Ovary (tissue), 7 donors: ENCODE measurements at regions not wholly inside any gene's neighbourhood (a gene's known extent, or its start where the extent isn't known, plus 50 kb on each side); places are given as distances from the start of the nearest gene placed in this dataset.

Experiments used
- DNase-seq, 5 donors: peaks; one replicate each; pipeline ENCODE4 v3.0.0-alpha.2; 2019 to 2020
- H3K27ac ChIP-seq, 2 donors: fragments of 200-600 bp; one replicate each; pipeline versions ENCODE4 v1.5.1 to v1.8.0; 2019 to 2022
- H3K27me3 ChIP-seq: fragments of 200-600 bp; one replicate; pipeline ENCODE4 v1.8.0; 2022
- H3K36me3 ChIP-seq: fragments of 200-600 bp; sonication (generic); one replicate; pipeline ENCODE4 v1.5.1; 2019
- H3K4me1 ChIP-seq: one replicate; pipeline ENCODE4 v1.8.1; 2013; ENCODE audit warnings: mild to moderate bottlenecking, moderate library complexity; ENCODE audit not compliant: insufficient read depth
- H3K4me3 ChIP-seq: fragments of 200-600 bp; sonication (generic); one replicate; pipeline ENCODE4 v1.5.1; 2017
- H3K9me3 ChIP-seq, 2 donors: fragments of 200-600 bp in 1 of 2; sonication (generic) in 1 of 2; one replicate each; pipeline versions ENCODE4 v1.5.1 to v1.8.1; 2013 to 2019; ENCODE audit warnings: mild to moderate bottlenecking in 1 of 2, moderate library complexity in 1 of 2
- CTCF ChIP-seq, 3 donors: fragments of 450-650 bp in 2 of 3; fragments of 200-600 bp in 1 of 3; IDR thresholded peaks; one replicate each; pipeline versions ENCODE4 v1.5.1 to v1.8.0; 2016 to 2022; ENCODE audit warnings: antibody characterized with exemption in 3 of 3, mild to moderate bottlenecking in 1 of 3
- EP300 ChIP-seq: sonication (generic); formaldehyde crosslinking; IDR thresholded peaks from one replicate; pipeline ENCODE4 v1.6.1; 2017; ENCODE audit warnings: antibody characterized with exemption
- POLR2A ChIP-seq: fragments of 450-650 bp; IDR thresholded peaks from one replicate; pipeline ENCODE4 v1.6.1; 2017; ENCODE audit warnings: antibody characterized with exemption, mild to moderate bottlenecking, moderate library complexity
- WGBS, 3 donors: extraction: QIAGEN DNeasy Blood & Tissue Kit in 1 of 3; methylation state at CpG; one replicate each; pipeline versions ENCODE4 v1.1.5 to v1.1.7; 2013 to 2017; 5-methylcytosine and 5-hydroxymethylcytosine counted together
- intact Hi-C, 4 donors: fragments of 100-400 bp; cut with DNase I; formaldehyde crosslinking; loops; one replicate each; pipeline versions ENCODE4 v1.11.0 to v1.15.1; 2022 to 2023
- donor health status: DM: no; HTN: no; CAD: no; lungs with moderate emphysema.
- donor health status: DM: no; HTN: no; CAD: no.
- donor health status: Bipolar disorder and iron deficiency.
- donor health status: DM: no; HTN: no; CAD: no.
- donor health status: DM: yes; HTN: yes; CAD: no.

GRCh38 chr11:15412054-15412453, 297.3 kb downstream of the INSC start:
- DNase-seq: no peak
- no peak for TF ChIP-seq EP300
- no peak for TF ChIP-seq POLR2A
- TF ChIP-seq CTCF (IDR thresholded peaks at IDR 0.05): no peak
- Histone ChIP-seq H3K27me3 (no peaks in the 10 kb centered on the region), H3K27ac (no peak overlapping the region), H3K4me1 (no peaks in the 10 kb centered on the region), H3K4me3 (no peak overlapping the region), H3K9me3 (no peaks in the 10 kb centered on the region), H3K36me3 (no peaks in the 10 kb centered on the region)
- WGBS, 3 donors: 76 to 94% (median 86%) methylated on average over 2 of the region's 2 CpGs
- intact Hi-C loops: loop anchor here in 1 of 4 donors (10.0 kb wide), 1 partner anchor 1283 kb away; no protein-coding TSS in a partner anchor

- H3K9me3 ChIP-seq: no peaks in the 10 kb centered on the region
- H3K27me3 ChIP-seq: no peaks in the 10 kb centered on the region
- TF ChIP-seq EP300 (no peak), POLR2A (no peak), CTCF (IDR thresholded peaks at IDR 0.05) (no peak)
- no peaks in the 10 kb centered on the region for H3K4me1 ChIP-seq
- H3K27ac ChIP-seq: no peak overlapping the region
- DNase-seq: no peak
- 57 to 69% (median 62%) methylated on average over 3 of the region's 3 CpGs for WGBS, 3 donors
- H3K36me3 ChIP-seq: no peaks in the 10 kb centered on the region
- intact Hi-C loops: loop anchor here in 1 of 4 donors (10.0 kb wide), 1 partner anchor 1276 kb away; no protein-coding TSS in a partner anchor
- no peak overlapping the region for H3K4me3 ChIP-seq
These were observed 304.2 kb downstream of the INSC start for GRCh38 chr11:15418921-15419320.

- WGBS, 3 donors: 43 to 85% (median 59%) methylated on average over 1 of the region's 1 CpG
- intact Hi-C loops: loop anchor here in 1 of 4 donors (10.0 kb wide), 1 partner anchor 1275 kb away; no protein-coding TSS in a partner anchor
These were observed 305.0 kb downstream of the INSC start for GRCh38 chr11:15419696-15420095.

GRCh38 chr11:15430381-15430780, 315.7 kb downstream of the INSC start:
- Histone ChIP-seq H3K4me1 (no peaks in the 10 kb centered on the region), H3K36me3 (no peaks in the 10 kb centered on the region), H3K27me3 (no peaks in the 10 kb centered on the region), H3K4me3 (no peak overlapping the region), H3K27ac (no peak overlapping the region), H3K9me3 (no peaks in the 10 kb centered on the region)
- DNase-seq: no peak
- 85 to 92% (median 90%) methylated on average over 3 of the region's 3 CpGs for WGBS, 3 donors
- TF ChIP-seq CTCF (IDR thresholded peaks at IDR 0.05): no peak
- TF ChIP-seq POLR2A: no peak
- no peak for TF ChIP-seq EP300
- intact Hi-C loops: no loop called here

More at GRCh38 chr11:15419696-15420095, 305.0 kb downstream of the INSC start:
- Histone ChIP-seq H3K27me3 (no peaks in the 10 kb centered on the region), H3K9me3 (no peaks in the 10 kb centered on the region), H3K36me3 (no peaks in the 10 kb centered on the region), H3K27ac (no peak overlapping the region), H3K4me3 (no peak overlapping the region), H3K4me1 (no peaks in the 10 kb centered on the region)
- TF ChIP-seq POLR2A (no peak), CTCF (IDR thresholded peaks at IDR 0.05) (no peak), EP300 (no peak)
- DNase-seq: no peak
